ENCODE measurements at regions not wholly inside any gene's neighbourhood (a gene's known extent, or its start where the extent isn't known, plus 50 kb on each side); places are given as distances from the start of the nearest gene placed in this dataset.

GRCh38 chr13:58478858-58479257 lies 847.3 kb downstream of the PCDH17 start:
- ChIA-PET CTCF (no interaction called here), POLR2A (no interaction called here)
- H3K27ac ChIP-seq (ENCODE audit: low read depth in 2 of 2, low read length in 1 of 2) = no peak overlapping the region
- no peaks in the 10 kb centered on the region for H3K9me3 ChIP-seq
- H2AFZ ChIP-seq (ENCODE audit: low read depth) = no peak overlapping the region
- H3K4me2 ChIP-seq = no peak overlapping the region
- 4% methylated on average over 1 of the region's 1 CpG for WGBS (ENCODE audit: low lambda C conversion rate)
- H4K20me1 ChIP-seq (ENCODE audit: insufficient read depth) = no peaks in the 10 kb centered on the region
- TF ChIP-seq YY1 (IDR thresholded peaks at IDR 0.05; ENCODE audit: low read depth) (no peak), IRF3 (IDR thresholded peaks at IDR 0.05; ENCODE audit: low read depth, low read length) (no peak), NRF1 (IDR thresholded peaks at IDR 0.05; ENCODE audit: low read depth, low read length) (no peak), GABPA (IDR thresholded peaks at IDR 0.05; ENCODE audit: low read depth) (no peak), TCF12 (IDR thresholded peaks at IDR 0.05) (no peak), EP300 (IDR thresholded peaks at IDR 0.05; ENCODE audit: borderline replicate concordance in 1 of 2, low read depth in 1 of 2, low read length in 1 of 2) (no peak), CHD2 (IDR thresholded peaks at IDR 0.05; ENCODE audit: low read length, partially characterized antibody) (no peak), USF1 (IDR thresholded peaks at IDR 0.05; ENCODE audit: borderline replicate concordance, low read depth) (no peak), FOXM1 (IDR thresholded peaks at IDR 0.05; ENCODE audit: low read depth) (no peak), FOXJ3 (CRISPR knock-in tag; IDR thresholded peaks at IDR 0.05) (no peak), RAD21 (IDR thresholded peaks at IDR 0.05; ENCODE audit: low read length) (no peak), NFIC (IDR thresholded peaks at IDR 0.05; ENCODE audit: borderline replicate concordance) (no peak), SIN3A (IDR thresholded peaks at IDR 0.05; ENCODE audit: borderline replicate concordance, low read depth, low read length) (no peak), RCOR1 (IDR thresholded peaks at IDR 0.05; ENCODE audit: low read length) (no peak), ELF1 (IDR thresholded peaks at IDR 0.05) (no peak)
- TF ChIP-seq, protein P1, sequence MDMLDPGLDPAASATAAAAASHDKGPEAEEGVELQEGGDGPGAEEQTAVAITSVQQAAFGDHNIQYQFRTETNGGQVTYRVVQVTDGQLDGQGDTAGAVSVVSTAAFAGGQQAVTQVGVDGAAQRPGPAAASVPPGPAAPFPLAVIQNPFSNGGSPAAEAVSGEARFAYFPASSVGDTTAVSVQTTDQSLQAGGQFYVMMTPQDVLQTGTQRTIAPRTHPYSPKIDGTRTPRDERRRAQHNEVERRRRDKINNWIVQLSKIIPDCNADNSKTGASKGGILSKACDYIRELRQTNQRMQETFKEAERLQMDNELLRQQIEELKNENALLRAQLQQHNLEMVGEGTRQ (IDR thresholded peaks at IDR 0.05; ENCODE audit: borderline replicate concordance, low read depth, low read length) = no peak
- no peaks in the 10 kb centered on the region for H3K79me2 ChIP-seq (ENCODE audit: insufficient read depth)
- DNase-seq = no peak
- H3K9ac ChIP-seq = no peak overlapping the region
- H3F3A ChIP-seq (replicated peaks; ENCODE audit: insufficient read depth) = no peaks in the 10 kb centered on the region
- H3K9me2 ChIP-seq = no peaks in the 10 kb centered on the region
- H3K36me3 ChIP-seq (replicated peaks in 1 of 2; ENCODE audit: control insufficient read depth in 1 of 2, insufficient read depth in 2 of 2, low read length in 1 of 2) = no peaks in the 10 kb centered on the region
- no peaks in the 10 kb centered on the region for H3K4me1 ChIP-seq (ENCODE audit: control insufficient read depth in 1 of 2, insufficient read depth in 2 of 2, low read depth in 1 of 2, low read length in 1 of 2)
- H3K4me3 ChIP-seq (ENCODE audit: low read depth in 2 of 2, low read length in 1 of 2) = no peak overlapping the region
- H3K27me3 ChIP-seq (ENCODE audit: insufficient read depth) = no peaks in the 10 kb centered on the region

DNA sequence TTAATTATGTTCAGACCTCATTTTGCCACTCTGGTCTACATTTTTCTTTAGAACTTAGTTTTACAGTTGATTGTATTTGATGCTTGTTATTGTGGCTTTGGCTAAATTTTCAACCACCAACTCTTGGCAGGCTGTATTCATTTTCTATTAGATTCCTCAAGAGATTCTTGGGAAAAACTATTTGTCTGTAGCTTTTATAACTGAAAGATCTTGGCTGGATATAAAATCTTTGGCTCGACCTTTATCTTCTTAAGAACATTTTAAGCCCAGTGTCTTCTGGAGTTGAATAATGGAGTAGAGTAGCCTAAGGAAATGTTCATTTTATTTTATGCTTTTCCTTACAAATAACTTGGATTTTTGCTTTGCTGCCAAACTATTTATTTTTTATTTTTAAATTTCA lies 848.5 kb downstream of the PCDH17 start:
- H3K79me2 ChIP-seq (ENCODE audit: insufficient read depth) = no peaks in the 10 kb centered on the region
- no peak overlapping the region for H3K9ac ChIP-seq
- WGBS (ENCODE audit: low lambda C conversion rate) = 13% methylated on average over 1 of the region's 1 CpG
- no peaks in the 10 kb centered on the region for H3F3A ChIP-seq (replicated peaks; ENCODE audit: insufficient read depth)
- no peak overlapping the region for H3K4me2 ChIP-seq
- H2AFZ ChIP-seq (ENCODE audit: low read depth) = no peak overlapping the region
- no peaks in the 10 kb centered on the region for H3K27me3 ChIP-seq (ENCODE audit: insufficient read depth)
- ChIA-PET POLR2A (no interaction called here), CTCF (no interaction called here)
- no peaks in the 10 kb centered on the region for H3K4me1 ChIP-seq (ENCODE audit: control insufficient read depth in 1 of 2, insufficient read depth in 2 of 2, low read depth in 1 of 2, low read length in 1 of 2)
- no peaks in the 10 kb centered on the region for H3K36me3 ChIP-seq (replicated peaks in 1 of 2; ENCODE audit: control insufficient read depth in 1 of 2, insufficient read depth in 2 of 2, low read length in 1 of 2)
- no peaks in the 10 kb centered on the region for H3K9me2 ChIP-seq
- H3K4me3 ChIP-seq (ENCODE audit: low read depth in 2 of 2, low read length in 1 of 2) = no peak overlapping the region
- no peaks in the 10 kb centered on the region for H3K9me3 ChIP-seq
- DNase-seq = no peak
- TF ChIP-seq RFX5 (IDR thresholded peaks at IDR 0.05; ENCODE audit: low read length) (no peak), GATA2 (CRISPR knock-in tag; IDR thresholded peaks at IDR 0.05) (no peak), IRF3 (IDR thresholded peaks at IDR 0.05; ENCODE audit: low read depth, low read length) (no peak), EP300 (IDR thresholded peaks at IDR 0.05; ENCODE audit: borderline replicate concordance in 1 of 2, low read depth in 1 of 2, low read length in 1 of 2) (no peak), CTCF (IDR thresholded peaks at IDR 0.05) (no peak), USF1 (IDR thresholded peaks at IDR 0.05; ENCODE audit: borderline replicate concordance, low read depth) (no peak), TAF1 (IDR thresholded peaks at IDR 0.05; ENCODE audit: borderline replicate concordance, low read depth, low read length) (no peak), MAX (IDR thresholded peaks at IDR 0.05; ENCODE audit: low read depth) (no peak)
- H3K27ac ChIP-seq (ENCODE audit: low read depth in 2 of 2, low read length in 1 of 2) = no peak overlapping the region
- no peaks in the 10 kb centered on the region for H4K20me1 ChIP-seq (ENCODE audit: insufficient read depth)
